Vagina (tissue), 2 donors: ENCODE measurements at regions not wholly inside any gene's neighbourhood (a gene's known extent, or its start where the extent isn't known, plus 50 kb on each side); places are given as distances from the start of the nearest gene placed in this dataset.
A peak's percentile ranks its signal among the peaks of the same experiment; 100 is the strongest.

Experiments
- CTCF ChIP-seq, 3 experiments: fragments of 450-650 bp in 2 of 3; fragments of 200-600 bp in 1 of 3; sonication (generic) in 1 of 3; IDR thresholded peaks; one replicate each; pipeline ENCODE4 v1.5.1; 2017 to 2019; ENCODE audit warnings: antibody characterized with exemption in 3 of 3, mild to moderate bottlenecking in 2 of 3, moderate library complexity in 2 of 3
- POLR2A ChIP-seq, 2 donors: fragments of 450-650 bp; IDR thresholded peaks; one replicate each; pipeline ENCODE4 v1.6.1; 2017; ENCODE audit warnings: antibody characterized with exemption in 2 of 2, mild to moderate bottlenecking in 2 of 2, moderate library complexity in 2 of 2

- peak in 1 of 2 donors; percentile 37 for TF ChIP-seq POLR2A (IDR thresholded peaks at IDR 0.05)
- TF ChIP-seq CTCF (IDR thresholded peaks at IDR 0.05) = no peak
These were observed 87.4 kb upstream of the ARHGAP32 start for GRCh38 chr11:129279326-129280026.
